Osteocyte (in vitro differentiated cells): ENCODE measurements at regions not wholly inside any gene's neighbourhood (a gene's known extent, or its start where the extent isn't known, plus 50 kb on each side); places are given as distances from the start of the nearest gene placed in this dataset.
"Not testable (repeated sequence)": the region's sequence is repeated elsewhere in the genome, so short reads cannot be mapped to it uniquely, and the experiment has no call there.

Source experiments
- DNase-seq: peaks from one replicate; pipeline ENCODE4 v3.0.0; 2021; ENCODE audit warnings: mixed read lengths; ENCODE audit not compliant: unreplicated experiment; ENCODE audit errors: extremely low spot score
- H3K27ac Mint-ChIP-seq: one replicate; pipeline ENCODE4 v1.8.0; 2021; ENCODE audit warnings: mild to moderate bottlenecking, mixed read lengths; ENCODE audit not compliant: unreplicated experiment
- H3K27me3 Mint-ChIP-seq: one replicate; pipeline ENCODE4 v1.8.0; 2021; ENCODE audit warnings: mixed read lengths; ENCODE audit not compliant: unreplicated experiment
- H3K36me3 Mint-ChIP-seq: one replicate; pipeline ENCODE4 v1.8.0; 2021; ENCODE audit warnings: mixed read lengths; ENCODE audit not compliant: unreplicated experiment
- H3K4me1 Mint-ChIP-seq: one replicate; pipeline ENCODE4 v1.8.0; 2021; ENCODE audit warnings: mixed read lengths; ENCODE audit not compliant: unreplicated experiment
- H3K4me3 Mint-ChIP-seq: one replicate; pipeline ENCODE4 v1.8.0; 2021; ENCODE audit warnings: mild to moderate bottlenecking, moderate library complexity, mixed read lengths; ENCODE audit not compliant: unreplicated experiment
- H3K9me3 Mint-ChIP-seq: one replicate; pipeline ENCODE4 v1.8.0; 2021; ENCODE audit warnings: mixed read lengths; ENCODE audit not compliant: unreplicated experiment
- CTCF ChIP-seq: fragments of 200-600 bp; sonication (generic); IDR thresholded peaks from 2 replicates; pipeline ENCODE4 v1.5.0; 2021; ENCODE audit warnings: antibody characterized with exemption, mild to moderate bottlenecking, moderate library complexity

GRCh38 chr5:163309914-163310313 is 127.5 kb upstream of the CCNG1 start:
- no peaks in the 10 kb centered on the region for H3K36me3 Mint-ChIP-seq

DNA sequence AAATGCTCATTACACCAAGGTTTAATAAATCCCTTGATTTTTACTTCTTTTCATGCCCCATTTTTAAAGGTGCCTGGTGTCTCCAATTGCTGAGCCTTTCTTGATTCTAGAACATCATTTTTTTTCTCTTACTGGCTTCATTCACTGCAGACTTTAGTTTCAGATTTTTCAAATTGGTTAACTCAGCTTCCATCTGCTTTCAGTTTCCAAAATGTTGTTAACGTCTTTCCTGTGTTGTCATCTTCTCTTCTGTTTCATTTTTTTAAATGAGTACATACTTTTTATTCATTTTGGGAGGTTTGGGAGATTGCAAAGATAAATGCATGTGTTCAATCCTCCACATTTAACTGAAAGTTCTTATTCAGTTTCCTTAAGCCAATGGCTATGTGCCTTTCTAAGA is 126.4 kb upstream of the CCNG1 start:
- H3K36me3 Mint-ChIP-seq = no peaks in the 10 kb centered on the region
- no peak for TF ChIP-seq CTCF
- no peaks in the 10 kb centered on the region for H3K4me1 Mint-ChIP-seq
- H3K27ac Mint-ChIP-seq = no peak overlapping the region
- no peak for DNase-seq
- peaks cover 7% of the 10 kb centered on the region for H3K9me3 Mint-ChIP-seq
- no peak overlapping the region for H3K4me3 Mint-ChIP-seq
- H3K27me3 Mint-ChIP-seq = peaks cover 6% of the 10 kb centered on the region

More at GRCh38 chr5:163309914-163310313, 127.5 kb upstream of the CCNG1 start:
- H3K9me3 Mint-ChIP-seq = peaks cover 7% of the 10 kb centered on the region
- no peak for DNase-seq
- H3K4me1 Mint-ChIP-seq = no peaks in the 10 kb centered on the region
- H3K4me3 Mint-ChIP-seq = no peak overlapping the region
- H3K27me3 Mint-ChIP-seq = peaks cover 10% of the 10 kb centered on the region
- H3K27ac Mint-ChIP-seq = no peak overlapping the region
- no peak for TF ChIP-seq CTCF

- Mint-ChIP-seq H3K27ac (no peak overlapping the region), H3K36me3 (no peaks in the 10 kb centered on the region), H3K9me3 (peaks cover 7% of the 10 kb centered on the region), H3K4me1 (no peaks in the 10 kb centered on the region), H3K4me3 (no peak overlapping the region), H3K27me3 (peaks cover 6% of the 10 kb centered on the region)
- no peak for DNase-seq
- TF ChIP-seq CTCF = no peak
Observed at GRCh38 chr5:163312598-163312997, 124.8 kb upstream of the CCNG1 start.

DNA sequence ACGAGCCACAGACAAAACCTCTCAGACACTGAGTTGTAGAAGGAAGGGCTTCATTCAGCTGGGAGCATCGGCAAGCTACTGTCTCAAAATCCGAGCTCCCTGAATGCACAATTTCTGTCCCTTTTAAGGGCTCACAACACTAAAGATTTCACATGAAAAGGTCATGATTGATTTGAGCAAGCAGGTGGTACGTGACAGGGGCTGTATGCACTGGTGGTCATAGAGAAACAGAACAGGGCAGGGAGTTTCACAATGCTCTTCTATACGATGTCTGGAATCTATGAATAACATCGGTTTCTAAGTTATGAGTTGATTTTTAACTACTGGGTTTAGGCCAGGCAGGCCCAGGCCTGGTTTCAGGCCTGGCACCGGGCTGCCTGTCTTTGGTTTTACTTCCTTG is 124.3 kb upstream of the CCNG1 start:
- H3K27ac Mint-ChIP-seq, H3K27me3 Mint-ChIP-seq, H3K4me1 Mint-ChIP-seq, H3K9me3 Mint-ChIP-seq, H3K36me3 Mint-ChIP-seq, DNase-seq, H3K4me3 Mint-ChIP-seq: not testable (repeated sequence)

DNA sequence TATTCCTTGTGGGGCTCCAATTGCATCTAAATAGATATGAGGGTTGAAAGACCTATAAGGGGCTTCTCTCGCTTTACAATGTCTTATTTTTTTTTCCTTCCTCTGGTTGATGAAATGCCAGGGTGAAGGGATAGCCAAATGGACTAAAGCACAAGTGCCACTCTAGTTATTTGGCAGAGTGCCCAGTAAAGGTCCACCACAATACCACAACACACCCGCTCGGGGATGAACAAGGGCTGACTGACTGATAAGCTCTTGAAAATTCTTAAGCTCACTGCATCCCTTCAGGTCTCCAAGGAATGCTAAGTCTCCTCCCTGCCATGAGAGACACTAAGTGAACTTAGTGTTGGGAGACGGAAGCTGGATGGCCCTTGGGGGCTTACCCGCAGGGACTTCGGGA is 121.0 kb upstream of the CCNG1 start:
- not testable (repeated sequence) for DNase-seq, H3K36me3 Mint-ChIP-seq, H3K4me3 Mint-ChIP-seq, H3K27me3 Mint-ChIP-seq, H3K4me1 Mint-ChIP-seq, H3K27ac Mint-ChIP-seq, H3K9me3 Mint-ChIP-seq

- TF ChIP-seq CTCF = no peak
- H3K27ac Mint-ChIP-seq = no peak overlapping the region
- peaks cover 3% of the 10 kb centered on the region for H3K27me3 Mint-ChIP-seq
- H3K36me3 Mint-ChIP-seq = no peaks in the 10 kb centered on the region
- H3K9me3 Mint-ChIP-seq = no peaks in the 10 kb centered on the region
- DNase-seq = no peak
- H3K4me1 Mint-ChIP-seq = no peaks in the 10 kb centered on the region
- H3K4me3 Mint-ChIP-seq = no peak overlapping the region
Observed at GRCh38 chr5:163318707-163319106, 118.7 kb upstream of the CCNG1 start.
